NT2/D1 (cell line): ENCODE measurements at regions not wholly inside any gene's neighbourhood (a gene's known extent, or its start where the extent isn't known, plus 50 kb on each side); places are given as distances from the start of the nearest gene placed in this dataset.
A peak's percentile ranks its signal among the peaks of the same experiment; 100 is the strongest.

Experiments
- DNase-seq: peaks from one replicate; pipeline ENCODE4 v3.0.0-alpha.2; 2011; ENCODE audit warnings: low read depth, low spot score
- H3K27me3 ChIP-seq: 2 replicates; pipeline ENCODE4 v1.6.0; 2011; ENCODE audit warnings: mild to moderate bottlenecking; ENCODE audit not compliant: insufficient read length, insufficient read depth
- H3K36me3 ChIP-seq: 2 replicates; pipeline ENCODE4 v1.6.1; 2011; ENCODE audit warnings: mild to moderate bottlenecking, low read length, mixed read lengths; ENCODE audit not compliant: insufficient read depth, insufficient read length
- H3K4me1 ChIP-seq: 2 replicates; pipeline ENCODE4 v1.5.1; 2011; ENCODE audit not compliant: insufficient read depth, insufficient read length
- H3K4me3 ChIP-seq: 2 replicates; pipeline ENCODE4 v1.5.1; 2011; ENCODE audit warnings: low read depth; ENCODE audit not compliant: insufficient read length
- H3K9ac ChIP-seq: 2 replicates; pipeline ENCODE4 v1.6.0; 2011; ENCODE audit warnings: low read depth; ENCODE audit not compliant: insufficient read length
- H3K9me3 ChIP-seq: 2 replicates; pipeline ENCODE4 v1.5.1; 2011; ENCODE audit warnings: mild to moderate bottlenecking, low read length; ENCODE audit not compliant: insufficient read depth
- SUZ12 ChIP-seq: IDR thresholded peaks from 2 replicates; pipeline ENCODE4 v1.6.1; 2011; ENCODE audit not compliant: insufficient read length, insufficient read depth; ENCODE audit errors: extremely low read depth
- YY1 ChIP-seq: IDR thresholded peaks from 2 replicates; pipeline ENCODE4 v1.6.1; 2011; ENCODE audit not compliant: insufficient read length, insufficient read depth
- ZNF274 ChIP-seq: IDR thresholded peaks from 2 replicates; pipeline ENCODE4 v1.6.1; 2011; ENCODE audit warnings: mild to moderate bottlenecking, low read depth, low read length

DNA sequence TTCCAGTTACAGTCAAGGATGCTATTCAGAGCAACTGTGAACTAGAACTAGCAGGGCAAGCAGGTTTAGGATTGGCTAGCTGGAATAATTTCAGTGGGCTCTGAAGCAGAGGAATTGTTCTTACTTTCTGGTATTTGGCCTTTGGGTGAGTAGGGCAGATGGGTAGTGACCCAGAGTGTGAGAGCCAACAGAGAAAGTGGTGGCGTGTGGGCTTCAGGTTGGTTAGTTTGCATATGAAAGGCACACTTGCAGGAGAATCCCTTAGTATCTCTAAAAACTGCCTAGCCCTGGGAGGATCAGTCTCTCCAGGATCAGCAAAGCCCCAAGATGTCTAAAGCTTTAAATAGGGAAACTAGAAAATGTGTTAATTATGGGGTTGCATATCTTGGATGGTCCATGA is 67.6 kb upstream of the LRRC8B start:
- TF ChIP-seq ZNF274 (no peak), SUZ12 (no peak), YY1 (no peak)
- Histone ChIP-seq H3K27me3 (no peaks in the 10 kb centered on the region), H3K9me3 (no peaks in the 10 kb centered on the region), H3K36me3 (no peaks in the 10 kb centered on the region), H3K4me1 (no peaks in the 10 kb centered on the region), H3K9ac (no peak overlapping the region), H3K4me3 (no peak overlapping the region)
- DNase-seq: peak; percentile 48

DNA sequence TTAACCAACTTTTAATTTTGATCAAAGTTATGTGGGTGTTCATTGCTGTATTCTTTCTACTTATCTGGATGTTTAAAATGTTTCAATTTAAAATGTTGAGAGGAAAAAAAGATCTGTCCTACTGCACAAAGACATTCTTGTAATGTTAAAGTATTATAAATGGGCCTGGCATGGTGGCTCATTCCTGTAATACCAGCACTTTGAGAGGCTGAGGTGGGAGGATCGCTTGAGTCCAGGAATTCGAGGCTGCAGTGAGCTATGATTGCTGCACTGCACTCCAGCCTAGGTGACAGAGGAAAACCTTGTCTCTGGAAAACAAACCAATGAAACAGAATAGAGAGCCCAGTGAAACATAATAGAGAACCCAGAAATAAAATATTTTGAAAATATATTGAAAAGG is 65.5 kb upstream of the LRRC8B start:
- H3K36me3 ChIP-seq: no peaks in the 10 kb centered on the region
- H3K4me3 ChIP-seq: no peak overlapping the region
- H3K27me3 ChIP-seq: no peaks in the 10 kb centered on the region
- H3K9me3 ChIP-seq: no peaks in the 10 kb centered on the region
- no peaks in the 10 kb centered on the region for H3K4me1 ChIP-seq
- H3K9ac ChIP-seq: no peak overlapping the region
- DNase-seq: no peak
- TF ChIP-seq SUZ12: no peak
- no peak for TF ChIP-seq ZNF274
- no peak for TF ChIP-seq YY1

DNA sequence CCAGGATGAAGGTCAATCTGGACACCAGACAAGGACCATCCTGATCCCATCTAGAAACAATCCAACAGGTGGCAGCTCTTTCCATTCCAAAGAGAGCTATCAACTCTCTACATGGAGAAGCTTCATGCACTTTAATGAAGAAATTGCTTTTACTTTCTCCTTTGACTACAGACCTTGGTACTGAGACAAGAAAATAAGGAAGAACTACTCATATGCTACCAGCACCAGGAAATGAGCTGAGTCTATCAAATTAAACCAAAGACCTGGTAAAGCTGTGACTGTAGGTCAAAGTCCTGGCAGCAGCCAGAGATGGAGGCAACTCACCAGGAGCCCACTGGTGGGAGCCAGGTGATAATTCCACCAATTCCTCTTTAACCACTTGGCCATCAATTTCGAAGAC is 64.3 kb upstream of the LRRC8B start:
- Histone ChIP-seq H3K36me3 (no peaks in the 10 kb centered on the region), H3K9me3 (no peaks in the 10 kb centered on the region)
- TF ChIP-seq YY1 (no peak), SUZ12 (no peak), ZNF274 (no peak)

DNA sequence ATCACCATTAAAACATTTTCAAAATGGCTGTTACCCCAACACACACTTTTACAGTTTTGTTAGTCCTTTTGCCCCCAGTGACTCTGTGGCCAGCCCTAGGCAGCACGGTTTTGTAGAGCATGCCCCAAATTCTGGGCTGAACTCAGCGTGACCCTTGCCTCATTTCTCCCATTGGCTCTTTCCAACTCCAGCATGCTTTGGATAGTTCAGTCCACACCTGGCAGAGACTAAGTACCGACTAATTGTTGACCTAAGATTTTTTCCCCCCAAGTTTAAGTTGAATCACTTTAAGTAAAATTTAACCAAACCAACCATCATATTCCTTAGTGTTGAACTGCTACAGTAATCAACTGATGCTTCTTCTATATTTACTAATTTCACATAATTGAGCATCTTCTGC is 62.4 kb upstream of the LRRC8B start:
- H3K36me3 ChIP-seq: no peaks in the 10 kb centered on the region
- TF ChIP-seq ZNF274 (no peak), SUZ12 (no peak), YY1 (no peak)
- no peak for DNase-seq
- H3K4me3 ChIP-seq: no peak overlapping the region
- H3K4me1 ChIP-seq: no peaks in the 10 kb centered on the region
- H3K9ac ChIP-seq: no peak overlapping the region
- H3K27me3 ChIP-seq: no peaks in the 10 kb centered on the region
- H3K9me3 ChIP-seq: no peaks in the 10 kb centered on the region

More for the DNA sequence above, 64.3 kb upstream of the LRRC8B start:
- H3K4me3 ChIP-seq: no peak overlapping the region
- no peaks in the 10 kb centered on the region for H3K4me1 ChIP-seq
- no peak overlapping the region for H3K9ac ChIP-seq
- H3K27me3 ChIP-seq: no peaks in the 10 kb centered on the region
- DNase-seq: no peak

DNA sequence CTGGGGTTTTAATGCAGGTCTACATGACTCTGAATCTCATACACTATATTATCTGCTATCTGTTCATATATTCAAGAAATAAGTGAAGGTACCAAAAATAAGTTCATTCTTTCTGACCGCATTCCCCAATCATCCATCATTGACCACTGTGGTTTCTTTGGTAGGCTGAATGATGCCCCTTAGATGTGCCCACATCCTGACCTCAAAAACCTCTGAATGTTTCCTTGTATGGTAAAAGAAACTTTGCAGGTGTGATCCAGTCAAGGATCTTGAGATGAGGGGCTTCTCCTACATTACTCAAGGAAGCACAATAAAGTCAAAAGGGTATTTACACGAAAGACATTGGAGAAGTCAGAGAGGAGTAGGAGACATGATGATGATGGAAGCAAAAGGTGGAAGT is 60.6 kb upstream of the LRRC8B start:
- Histone ChIP-seq H3K4me1 (no peaks in the 10 kb centered on the region), H3K4me3 (no peak overlapping the region), H3K27me3 (no peaks in the 10 kb centered on the region), H3K9me3 (no peaks in the 10 kb centered on the region), H3K36me3 (no peaks in the 10 kb centered on the region), H3K9ac (no peak overlapping the region)
- TF ChIP-seq ZNF274 (no peak), YY1 (no peak), SUZ12 (no peak)
- no peak for DNase-seq

DNA sequence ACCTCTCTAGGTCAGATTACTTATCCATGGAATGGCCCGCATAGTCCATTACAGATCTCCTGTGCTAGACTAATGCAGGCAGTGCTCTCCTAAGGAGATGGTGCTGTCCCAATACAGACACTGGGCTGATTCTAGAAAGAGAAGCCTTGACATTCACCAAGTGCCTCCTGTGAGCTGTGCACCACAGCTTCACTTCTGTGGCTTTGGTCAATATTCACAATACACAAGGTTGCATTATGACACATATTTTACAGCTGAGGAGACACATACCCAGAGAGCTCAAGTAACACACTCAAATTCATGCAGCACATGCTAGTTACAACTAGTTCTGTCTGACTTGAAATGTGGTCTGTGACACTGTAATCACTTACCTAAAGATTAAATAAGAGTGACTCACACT is 59.4 kb upstream of the LRRC8B start:
- H3K4me3 ChIP-seq: no peak overlapping the region
- no peak overlapping the region for H3K9ac ChIP-seq
- TF ChIP-seq YY1 (no peak), SUZ12 (no peak), ZNF274 (no peak)
- H3K9me3 ChIP-seq: no peaks in the 10 kb centered on the region
- no peaks in the 10 kb centered on the region for H3K27me3 ChIP-seq
- no peaks in the 10 kb centered on the region for H3K36me3 ChIP-seq
- no peak for DNase-seq
- no peaks in the 10 kb centered on the region for H3K4me1 ChIP-seq

DNA sequence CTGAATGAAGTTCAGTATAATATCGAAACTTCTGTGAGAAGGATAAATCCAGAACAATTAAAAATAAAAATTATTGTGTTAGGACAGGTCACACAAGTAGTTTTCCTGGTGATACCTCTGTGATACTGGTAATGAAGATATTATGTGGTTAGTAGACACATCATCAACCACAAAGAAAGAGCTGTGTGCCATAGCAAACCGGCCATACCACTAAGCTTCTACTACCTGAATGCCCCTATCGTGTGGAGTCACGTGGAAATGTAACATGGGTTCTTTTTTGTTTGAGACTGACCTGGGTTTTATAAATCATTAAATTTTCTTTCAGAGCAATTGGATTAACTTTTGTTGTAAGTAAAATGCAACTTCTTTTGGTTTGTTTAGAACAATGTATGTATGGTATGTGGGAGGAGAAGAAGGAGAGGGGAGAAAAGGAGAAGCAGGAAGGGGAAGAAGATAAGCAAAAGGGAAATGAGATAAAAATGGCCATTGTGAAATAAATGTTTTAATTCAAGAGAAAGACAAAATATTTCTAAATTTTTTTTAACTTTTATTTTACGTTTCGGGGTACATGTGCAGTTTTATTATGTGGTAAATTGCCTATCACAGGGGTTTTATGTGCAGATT is 58.2 kb upstream of the LRRC8B start:
- Histone ChIP-seq H3K9me3 (no peaks in the 10 kb centered on the region), H3K9ac (no peak overlapping the region), H3K4me1 (no peaks in the 10 kb centered on the region), H3K4me3 (no peak overlapping the region), H3K36me3 (no peaks in the 10 kb centered on the region), H3K27me3 (no peaks in the 10 kb centered on the region)
- no peak for DNase-seq
- TF ChIP-seq ZNF274 (no peak), SUZ12 (no peak), YY1 (no peak)
